Fibroblast of villous mesenchyme (primary cell): ENCODE measurements at regions not wholly inside any gene's neighbourhood (a gene's known extent, or its start where the extent isn't known, plus 50 kb on each side); places are given as distances from the start of the nearest gene placed in this dataset.

Experiments used
- DNase-seq: peaks from one replicate; pipeline ENCODE4 v3.0.0-alpha.2; 2010; ENCODE audit warnings: low read depth
- H3K4me3 ChIP-seq: 2 replicates; pipeline ENCODE4 v1.5.1; 2011; ENCODE audit warnings: low read depth, mild to moderate bottlenecking, low read length
- TF ChIP-seq, protein P1 (sequence below): IDR thresholded peaks from 2 replicates; pipeline ENCODE4 v1.5.1; 2012; ENCODE audit warnings: low read depth, mild to moderate bottlenecking, low read length; ENCODE audit not compliant: insufficient read depth

DNA sequence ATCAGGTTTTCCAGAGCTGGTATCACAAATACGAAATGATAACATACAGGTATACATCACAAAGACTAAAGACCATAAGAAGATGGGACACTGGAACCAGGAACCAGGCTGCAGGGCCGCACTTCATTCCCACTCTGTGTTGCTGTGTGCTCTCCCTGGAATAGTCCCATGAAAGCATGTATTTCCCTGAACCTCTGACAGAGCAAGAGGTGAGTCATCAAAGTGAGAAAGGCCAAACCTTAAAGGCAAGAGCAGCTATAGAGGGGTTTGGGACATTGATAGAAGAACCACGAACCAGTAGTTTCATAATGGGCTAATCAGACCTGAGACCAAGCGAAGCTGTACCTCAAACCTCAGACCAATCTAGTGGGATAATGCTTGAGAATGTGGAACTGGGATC, 283.0 kb upstream of the PRKD1 start:
- DNase-seq: no peak
- TF ChIP-seq, protein P1, sequence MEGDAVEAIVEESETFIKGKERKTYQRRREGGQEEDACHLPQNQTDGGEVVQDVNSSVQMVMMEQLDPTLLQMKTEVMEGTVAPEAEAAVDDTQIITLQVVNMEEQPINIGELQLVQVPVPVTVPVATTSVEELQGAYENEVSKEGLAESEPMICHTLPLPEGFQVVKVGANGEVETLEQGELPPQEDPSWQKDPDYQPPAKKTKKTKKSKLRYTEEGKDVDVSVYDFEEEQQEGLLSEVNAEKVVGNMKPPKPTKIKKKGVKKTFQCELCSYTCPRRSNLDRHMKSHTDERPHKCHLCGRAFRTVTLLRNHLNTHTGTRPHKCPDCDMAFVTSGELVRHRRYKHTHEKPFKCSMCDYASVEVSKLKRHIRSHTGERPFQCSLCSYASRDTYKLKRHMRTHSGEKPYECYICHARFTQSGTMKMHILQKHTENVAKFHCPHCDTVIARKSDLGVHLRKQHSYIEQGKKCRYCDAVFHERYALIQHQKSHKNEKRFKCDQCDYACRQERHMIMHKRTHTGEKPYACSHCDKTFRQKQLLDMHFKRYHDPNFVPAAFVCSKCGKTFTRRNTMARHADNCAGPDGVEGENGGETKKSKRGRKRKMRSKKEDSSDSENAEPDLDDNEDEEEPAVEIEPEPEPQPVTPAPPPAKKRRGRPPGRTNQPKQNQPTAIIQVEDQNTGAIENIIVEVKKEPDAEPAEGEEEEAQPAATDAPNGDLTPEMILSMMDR: no peak
- no peak overlapping the region for H3K4me3 ChIP-seq

DNA sequence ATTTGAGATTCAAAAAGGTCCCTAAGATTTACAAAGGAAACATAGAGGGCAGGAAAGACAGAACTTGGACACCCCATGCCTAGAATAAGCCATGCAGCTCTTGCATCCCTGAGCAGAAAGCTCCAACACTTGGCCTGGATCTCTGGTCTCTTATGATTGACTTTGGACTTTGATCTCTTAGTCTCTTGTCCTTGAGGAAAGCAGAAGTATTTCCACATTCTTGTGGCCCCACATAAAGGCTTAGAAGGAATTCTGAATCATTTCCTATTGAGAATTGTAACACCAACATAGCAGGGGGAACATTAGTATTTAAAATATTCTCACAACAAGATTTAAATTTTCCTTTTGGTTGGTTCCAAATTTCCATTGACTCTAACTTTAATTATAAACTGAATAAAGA, 283.7 kb upstream of the PRKD1 start:
- no peak for DNase-seq

GRCh38 chr14:30214014-30214413, 286.4 kb upstream of the PRKD1 start:
- H3K4me3 ChIP-seq: no peak overlapping the region
- DNase-seq: no peak
- TF ChIP-seq, protein P1: no peak

More for the DNA sequence above, 283.7 kb upstream of the PRKD1 start:
- H3K4me3 ChIP-seq: no peak overlapping the region
- TF ChIP-seq, protein P1: no peak

- peak; percentile 79 for DNase-seq
- TF ChIP-seq, protein P1: peak; percentile 74
- H3K4me3 ChIP-seq: no peak overlapping the region
These were observed 286.9 kb upstream of the PRKD1 start for GRCh38 chr14:30214461-30215090.

GRCh38 chr14:30218907-30219306, 291.3 kb upstream of the PRKD1 start:
- H3K4me3 ChIP-seq: no peak overlapping the region
- no peak for DNase-seq
- TF ChIP-seq, protein P1: no peak

DNA sequence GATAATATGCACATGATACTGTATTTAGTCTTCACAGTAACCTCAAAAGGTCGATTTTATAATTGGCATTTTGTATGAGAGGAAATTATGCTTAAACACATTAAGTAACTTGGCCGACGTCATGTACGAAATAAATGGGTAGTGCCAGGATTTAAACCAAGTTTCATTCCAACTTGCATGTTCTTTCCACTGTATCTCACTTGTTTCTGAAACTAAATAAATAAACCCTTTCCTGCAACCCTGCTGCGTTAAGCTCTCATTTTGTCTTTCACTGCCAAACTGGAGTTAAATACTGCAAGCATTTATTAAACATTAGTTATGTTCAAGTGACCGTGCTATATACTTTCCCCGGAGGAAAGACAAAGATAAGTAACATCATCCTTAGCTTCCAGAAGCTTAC, 293.9 kb upstream of the PRKD1 start:
- DNase-seq: no peak
- TF ChIP-seq, protein P1: no peak
- H3K4me3 ChIP-seq: no peak overlapping the region

DNA sequence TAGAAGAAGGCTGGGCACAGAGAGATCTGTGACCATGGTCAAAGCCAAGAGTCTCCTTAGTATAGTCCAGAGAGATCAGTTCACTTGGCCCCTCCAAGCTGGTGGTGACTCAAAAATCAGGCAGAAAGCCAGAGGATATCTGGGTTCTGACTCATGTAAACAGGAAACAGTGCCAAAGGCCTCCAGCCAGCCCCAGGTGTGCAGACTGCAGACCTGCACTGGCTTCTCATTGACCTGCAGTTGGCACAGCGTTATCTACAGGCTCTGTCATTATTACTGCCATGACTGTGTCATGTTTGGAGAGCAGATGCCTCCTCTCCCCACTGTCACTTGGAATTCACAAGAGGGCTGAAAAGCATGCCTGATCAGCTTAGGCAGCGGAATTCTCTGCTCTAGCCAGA, 295.7 kb upstream of the PRKD1 start:
- H3K4me3 ChIP-seq: no peak overlapping the region
- TF ChIP-seq, protein P1: no peak
- DNase-seq: peak; percentile 84
